Uterus (tissue), 2 donors: ENCODE measurements at regions not wholly inside any gene's neighbourhood (a gene's known extent, or its start where the extent isn't known, plus 50 kb on each side); places are given as distances from the start of the nearest gene placed in this dataset.

Experiments used
- CTCF ChIP-seq, 4 experiments: fragments of 200-600 bp in 2 of 4; fragments of 450-650 bp in 2 of 4; sonication (generic) in 2 of 4; IDR thresholded peaks; one replicate each; pipeline ENCODE4 v1.5.1; 2016 to 2019; ENCODE audit warnings: antibody characterized with exemption in 4 of 4, mild to moderate bottlenecking in 2 of 4, moderate library complexity in 1 of 4
- POLR2A ChIP-seq, 2 donors: fragments of 450-650 bp; IDR thresholded peaks; one replicate each; pipeline ENCODE4 v1.6.1; 2016; ENCODE audit warnings: antibody characterized with exemption in 2 of 2, mild to moderate bottlenecking in 1 of 2, moderate library complexity in 1 of 2

DNA sequence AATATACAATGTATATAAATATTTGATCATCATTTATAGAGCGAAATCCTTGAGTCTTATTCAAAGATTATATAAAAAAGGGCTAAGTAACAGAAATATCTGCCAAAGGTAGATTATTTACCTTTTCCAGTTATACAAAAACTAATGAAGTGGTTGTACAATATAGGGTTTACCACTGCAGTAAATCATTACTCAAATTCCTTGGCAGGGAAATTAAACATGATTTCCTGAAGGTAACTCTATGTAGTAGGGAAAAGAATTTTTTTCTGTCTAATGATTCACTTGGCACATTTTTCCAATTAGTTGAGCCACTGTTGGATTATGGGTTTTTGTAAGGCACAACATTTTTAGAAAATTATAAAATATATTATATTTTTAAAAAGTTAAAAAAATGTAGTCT is 129.6 kb downstream of the NR2F2 start:
- TF ChIP-seq POLR2A (IDR thresholded peaks at IDR 0.05) (no peak), CTCF (IDR thresholded peaks at IDR 0.05) (no peak)
